ENCODE measurements at regions not wholly inside any gene's neighbourhood (a gene's known extent, or its start where the extent isn't known, plus 50 kb on each side); places are given as distances from the start of the nearest gene placed in this dataset.
"Not testable (repeated sequence)": the region's sequence is repeated elsewhere in the genome, so short reads cannot be mapped to it uniquely, and the experiment has no call there.

- ChIA-PET CTCF (interaction anchor here (2.4 kb wide), 1 partner anchor 8 kb away, joined by 6 read pairs; no protein-coding TSS in a partner anchor), POLR2A (no interaction called here)
- TF ChIP-seq, protein P1, sequence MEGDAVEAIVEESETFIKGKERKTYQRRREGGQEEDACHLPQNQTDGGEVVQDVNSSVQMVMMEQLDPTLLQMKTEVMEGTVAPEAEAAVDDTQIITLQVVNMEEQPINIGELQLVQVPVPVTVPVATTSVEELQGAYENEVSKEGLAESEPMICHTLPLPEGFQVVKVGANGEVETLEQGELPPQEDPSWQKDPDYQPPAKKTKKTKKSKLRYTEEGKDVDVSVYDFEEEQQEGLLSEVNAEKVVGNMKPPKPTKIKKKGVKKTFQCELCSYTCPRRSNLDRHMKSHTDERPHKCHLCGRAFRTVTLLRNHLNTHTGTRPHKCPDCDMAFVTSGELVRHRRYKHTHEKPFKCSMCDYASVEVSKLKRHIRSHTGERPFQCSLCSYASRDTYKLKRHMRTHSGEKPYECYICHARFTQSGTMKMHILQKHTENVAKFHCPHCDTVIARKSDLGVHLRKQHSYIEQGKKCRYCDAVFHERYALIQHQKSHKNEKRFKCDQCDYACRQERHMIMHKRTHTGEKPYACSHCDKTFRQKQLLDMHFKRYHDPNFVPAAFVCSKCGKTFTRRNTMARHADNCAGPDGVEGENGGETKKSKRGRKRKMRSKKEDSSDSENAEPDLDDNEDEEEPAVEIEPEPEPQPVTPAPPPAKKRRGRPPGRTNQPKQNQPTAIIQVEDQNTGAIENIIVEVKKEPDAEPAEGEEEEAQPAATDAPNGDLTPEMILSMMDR (IDR thresholded peaks at IDR 0.05; ENCODE audit: control extremely low read depth, extremely low read depth, low read depth, missing control alignments): no peak
- no peak for DNase-seq (ENCODE audit: extremely low spot score)
Measured at GRCh38 chr3:117871934-117872333, 1162.4 kb downstream of the TUSC7 start.

- DNase-seq (ENCODE audit: extremely low spot score); POLR2A ChIA-PET: not testable (repeated sequence)
- CTCF ChIA-PET: interaction anchor here (2.4 kb wide), 1 partner anchor 9 kb away, joined by 6 read pairs; no protein-coding TSS in a partner anchor
Measured at GRCh38 chr3:117872594-117873248, 1161.9 kb downstream of the IGSF11 start.

DNA sequence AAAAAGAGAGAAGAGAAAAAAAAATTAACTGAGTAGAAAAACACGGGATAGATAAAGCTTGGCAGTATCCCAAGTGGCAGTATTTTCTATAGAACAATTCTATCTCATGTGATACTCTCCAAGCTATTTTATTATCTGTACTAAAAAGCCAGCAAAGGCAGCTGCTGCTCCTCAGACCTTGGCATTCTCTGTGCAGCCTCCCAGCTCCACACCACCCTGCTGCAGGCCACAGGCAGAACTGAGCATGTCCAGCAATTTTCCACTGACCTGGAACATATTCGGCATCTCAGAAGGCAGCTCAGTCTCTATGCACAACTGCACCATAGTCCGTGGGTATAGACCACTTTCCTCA lies 1161.4 kb downstream of the IGSF11 start:
- no peak for DNase-seq (ENCODE audit: extremely low spot score)
- ChIA-PET POLR2A (no interaction called here), CTCF (interaction anchor here (1.3 to 2.4 kb wide), 2 partner anchors 10 to 123 kb away, joined by 3 to 6 read pairs; no protein-coding TSS in a partner anchor)
- TF ChIP-seq, protein P1 (IDR thresholded peaks at IDR 0.05; ENCODE audit: control extremely low read depth, extremely low read depth, low read depth, missing control alignments): no peak

- TF ChIP-seq, protein P1 (IDR thresholded peaks at IDR 0.05; ENCODE audit: control extremely low read depth, extremely low read depth, low read depth, missing control alignments): no peak
- POLR2A ChIA-PET: no interaction called here
- CTCF ChIA-PET: interaction anchor here (1.0 to 1.3 kb wide), 3 partner anchors 10 to 122 kb away, joined by 3 to 4 read pairs (median 3); no protein-coding TSS in a partner anchor
- no peak for DNase-seq (ENCODE audit: extremely low spot score)
Measured at GRCh38 chr3:117874028-117874690, 1160.5 kb downstream of the IGSF11 start.

DNA sequence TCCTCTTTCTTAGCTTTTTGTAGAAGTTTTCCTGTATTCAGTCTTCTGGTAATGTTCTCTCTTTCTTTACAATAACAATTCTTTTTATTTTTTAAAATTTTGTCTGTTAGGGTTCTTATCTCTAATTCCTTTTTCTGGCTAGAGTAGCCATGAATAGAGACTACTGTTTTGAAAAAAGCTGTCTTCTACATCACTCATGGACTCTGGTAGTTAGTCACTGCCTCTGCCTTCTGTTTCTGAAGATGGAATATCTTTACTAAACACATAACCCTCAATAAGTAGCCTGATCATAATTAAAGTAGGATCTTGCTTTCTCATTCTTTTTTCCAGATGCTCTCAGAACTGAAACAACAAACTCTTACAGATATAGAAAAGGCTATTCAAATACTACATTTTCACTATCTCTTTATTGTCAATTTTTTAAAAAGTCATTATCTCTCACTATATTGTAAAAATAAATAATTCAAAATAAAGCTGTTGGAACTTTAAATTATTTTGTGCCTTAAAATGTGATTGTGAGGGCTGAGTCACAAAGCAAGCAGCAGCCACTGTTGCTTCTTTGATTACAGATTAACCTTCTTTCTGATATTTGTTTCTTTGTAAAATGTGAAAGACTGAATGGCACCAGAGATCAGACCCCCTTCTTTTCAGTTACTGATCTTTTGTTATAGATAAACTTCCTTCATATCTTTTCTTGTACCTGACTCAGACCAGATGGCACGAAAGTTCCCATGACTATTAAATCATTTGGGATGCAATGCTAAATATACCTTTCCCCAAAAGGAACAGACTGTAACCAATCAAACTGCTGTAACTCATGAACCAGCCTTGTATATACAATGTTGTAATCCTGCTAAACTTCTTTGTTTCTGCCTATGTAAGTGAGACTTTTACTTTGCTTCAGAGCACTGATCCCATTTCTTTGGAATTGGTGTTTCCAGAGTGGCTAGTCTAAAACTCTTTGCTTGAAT lies 1159.5 kb downstream of the IGSF11 start:
- DNase-seq (ENCODE audit: extremely low spot score): no peak
- POLR2A ChIA-PET: no interaction called here
- TF ChIP-seq, protein P1 (IDR thresholded peaks at IDR 0.05; ENCODE audit: control extremely low read depth, extremely low read depth, low read depth, missing control alignments): no peak
- CTCF ChIA-PET: interaction anchor here (1.0 to 1.1 kb wide), 2 partner anchors 9 to 18 kb away, joined by 3 to 4 read pairs; no protein-coding TSS in a partner anchor

DNA sequence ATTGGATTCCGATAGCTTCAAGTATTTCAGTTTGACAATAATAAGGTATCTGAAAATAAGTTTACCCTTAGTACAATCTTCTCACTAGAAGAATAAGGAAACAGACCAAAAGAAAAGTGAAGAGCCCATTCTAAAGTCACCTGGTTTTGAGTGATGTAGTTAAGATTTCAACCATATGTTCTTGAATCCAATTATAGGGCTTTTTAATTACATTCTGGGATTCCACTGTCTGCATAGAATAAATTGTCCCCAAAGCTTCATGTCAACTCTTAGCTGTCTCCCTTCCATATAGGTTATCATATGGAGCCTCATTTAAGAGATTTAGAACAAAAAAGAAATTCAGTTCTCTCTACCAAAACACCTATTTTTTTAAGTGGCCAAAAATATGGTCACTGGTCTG lies 1158.8 kb downstream of the IGSF11 start:
- TF ChIP-seq, protein P1 (IDR thresholded peaks at IDR 0.05; ENCODE audit: control extremely low read depth, extremely low read depth, low read depth, missing control alignments): no peak
- no peak for DNase-seq (ENCODE audit: extremely low spot score)
- POLR2A ChIA-PET: no interaction called here
- CTCF ChIA-PET: no interaction called here
